ENCODE measurements at regions not wholly inside any gene's neighbourhood (a gene's known extent, or its start where the extent isn't known, plus 50 kb on each side); places are given as distances from the start of the nearest gene placed in this dataset.

DNA sequence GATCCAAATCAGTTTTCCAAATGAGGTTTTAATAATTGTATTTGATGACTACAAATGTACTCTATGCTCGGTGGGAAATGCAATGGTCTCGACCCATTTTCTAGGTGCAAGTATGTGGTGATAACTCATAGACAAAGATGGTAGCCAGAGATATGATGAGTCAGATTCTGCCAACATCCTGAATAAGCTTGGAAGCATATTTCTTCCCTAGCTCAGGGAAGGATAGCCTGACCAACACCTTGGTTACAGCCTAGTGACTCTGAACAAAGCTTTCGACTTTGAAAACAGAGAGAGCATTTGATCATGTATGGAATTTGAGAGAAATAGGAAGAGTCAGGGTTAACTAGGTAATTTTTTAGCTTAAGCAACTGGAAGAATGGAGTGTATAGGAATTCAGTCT, 128.3 kb upstream of the MYOCD start:
- DNase-seq: no peak

DNA sequence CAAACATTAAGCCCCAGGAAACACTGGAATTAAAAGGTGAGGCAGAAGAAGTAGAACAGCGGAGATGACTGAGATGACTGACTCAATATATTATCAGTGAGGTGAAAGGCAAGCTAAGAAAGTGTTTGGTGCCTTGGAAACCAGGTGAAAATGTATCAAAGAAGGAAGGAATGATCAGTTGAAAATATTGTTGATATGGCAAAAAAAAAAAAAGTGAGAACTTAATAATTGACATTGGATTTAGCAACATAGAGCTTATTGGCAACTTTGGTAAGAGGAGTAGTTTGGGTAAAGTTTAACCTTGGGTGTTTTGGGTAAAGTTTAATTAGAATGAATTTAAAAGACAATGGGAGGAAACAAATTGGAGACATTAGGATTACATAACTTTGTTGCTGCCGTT, 127.7 kb upstream of the MYOCD start:
- DNase-seq: no peak

DNA sequence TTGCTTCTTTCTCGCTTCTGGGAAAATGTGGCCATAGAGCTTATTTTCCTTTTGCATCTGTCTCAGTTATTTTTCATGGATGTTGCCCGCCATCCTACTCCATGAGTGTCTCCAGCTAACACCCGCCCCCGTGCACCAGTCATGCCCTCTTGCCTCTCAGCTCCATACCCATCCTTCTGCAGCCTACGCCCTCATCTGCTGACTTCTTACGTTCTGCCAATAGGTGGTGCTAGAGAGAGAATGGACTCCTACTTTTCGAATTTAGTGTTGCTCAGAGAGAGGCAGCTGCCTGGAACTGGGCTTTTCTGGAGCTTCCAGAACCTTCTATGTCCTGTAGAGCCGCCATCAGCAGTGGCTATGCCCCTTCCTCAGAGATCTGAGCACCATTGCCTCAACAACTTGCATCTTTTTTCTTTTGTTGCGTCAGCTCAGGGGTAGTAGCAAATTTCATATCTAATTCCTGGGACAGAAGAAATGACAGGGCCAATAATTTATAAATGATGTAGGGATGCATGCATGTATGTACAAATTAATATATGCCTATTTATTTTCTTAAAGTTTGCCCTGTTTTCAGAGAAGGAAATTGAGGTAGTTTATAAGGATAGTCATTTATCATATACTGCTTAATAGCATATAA, 119.7 kb upstream of the MYOCD start:
- peak; percentile 5 to 25 for DNase-seq

DNA sequence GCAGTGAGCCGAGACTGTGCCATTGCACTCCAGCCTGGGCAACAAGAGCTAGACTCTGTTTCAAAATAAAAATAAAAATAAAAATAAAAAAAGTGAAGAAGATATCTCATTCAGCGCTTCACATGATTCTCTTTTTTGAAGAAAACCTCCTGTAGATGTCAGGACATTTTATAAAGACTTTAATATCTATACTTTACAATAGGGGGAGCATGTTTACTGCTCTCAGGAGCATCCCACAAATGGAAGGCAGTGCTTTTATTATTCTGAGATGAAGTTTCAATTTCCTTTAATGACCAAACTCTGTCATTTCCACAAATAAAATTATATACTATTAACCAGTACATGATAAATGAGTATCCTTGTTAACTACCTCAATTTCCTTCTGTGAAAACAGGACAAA, 118.7 kb upstream of the MYOCD start:
- no peak for DNase-seq

DNA sequence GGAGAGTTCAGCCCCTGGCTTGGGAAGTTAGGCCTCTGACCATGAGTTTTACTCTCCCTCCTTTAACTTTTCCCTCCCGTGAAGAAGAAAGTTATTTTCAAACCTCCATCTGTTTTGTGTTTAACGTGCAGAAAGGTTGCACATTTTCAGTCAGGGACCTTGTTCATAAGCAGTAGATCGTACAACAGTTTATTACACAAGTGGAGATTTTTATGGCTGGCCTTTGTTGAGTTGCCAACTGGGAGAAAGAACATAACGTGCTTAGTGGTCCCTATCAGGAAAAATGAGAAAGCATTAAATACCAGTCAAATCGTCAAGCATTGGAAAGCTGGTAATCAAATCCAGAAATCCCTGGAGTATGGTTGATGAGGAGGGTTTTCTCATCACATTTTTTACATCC, 117.9 kb upstream of the MYOCD start:
- DNase-seq: no peak

DNA sequence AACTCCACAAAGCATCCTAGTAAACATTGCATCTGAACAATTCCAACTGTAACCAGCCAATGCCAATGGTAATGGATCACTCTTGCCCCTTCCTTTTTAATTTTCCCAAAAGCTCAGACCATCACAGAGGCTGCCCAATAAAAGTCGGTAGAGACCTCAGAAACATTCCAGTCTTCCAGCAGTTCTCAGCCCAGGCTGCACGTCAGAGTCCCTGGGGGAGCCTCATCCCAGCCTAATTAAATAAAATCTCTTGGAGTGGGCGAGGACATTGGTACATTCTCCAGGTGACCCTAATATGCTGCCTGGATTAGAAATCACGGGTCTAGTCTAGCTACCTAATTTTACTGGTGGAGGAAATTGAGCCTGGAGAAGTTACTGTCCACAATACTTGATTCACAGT, 117.1 kb upstream of the MYOCD start:
- no peak for DNase-seq

DNA sequence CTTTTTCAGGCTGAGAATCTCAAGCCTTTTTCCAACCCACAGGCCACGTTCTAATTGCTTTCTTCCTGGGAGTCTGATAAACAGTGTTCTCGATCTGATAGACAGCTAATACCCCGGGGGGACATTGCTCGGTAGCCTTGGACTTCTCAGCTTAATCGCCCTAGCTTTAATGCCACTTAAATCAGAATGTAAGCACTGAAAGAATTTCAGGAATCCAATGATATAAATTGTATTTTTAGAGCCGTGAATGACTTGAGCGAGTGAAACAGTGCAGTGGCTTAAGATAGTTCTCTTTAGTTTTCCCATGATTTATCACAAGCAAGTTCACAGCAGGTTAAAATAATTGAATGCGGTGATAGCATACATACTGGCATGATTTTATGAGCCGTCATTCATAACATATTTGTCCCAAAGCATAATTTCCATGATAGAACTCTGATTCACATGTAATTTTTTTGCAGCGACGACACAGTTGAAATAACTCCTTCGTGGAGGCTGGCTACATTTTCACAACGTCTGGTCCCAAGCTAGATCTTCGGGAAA, 116.1 kb upstream of the MYOCD start:
- no peak for DNase-seq

DNA sequence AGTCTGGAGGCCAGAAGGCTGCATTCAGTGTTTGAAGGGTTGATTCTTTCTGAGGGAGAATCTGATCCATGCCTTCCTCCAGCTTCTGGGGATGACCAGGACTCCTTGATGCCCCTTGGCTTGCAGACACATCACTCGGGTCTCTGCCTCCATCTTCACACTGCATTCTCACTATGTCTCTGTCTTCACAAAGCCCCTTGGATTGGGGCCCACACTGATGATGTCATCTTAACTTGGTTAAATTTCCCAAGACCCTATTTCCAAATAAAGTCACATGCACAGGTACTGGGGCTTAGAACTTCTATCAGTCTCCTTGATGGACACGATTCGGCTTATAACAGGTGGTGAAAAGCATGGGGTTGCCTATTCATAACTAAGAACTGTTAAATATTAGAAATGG, 112.1 kb upstream of the MYOCD start:
- DNase-seq: no peak

DNA sequence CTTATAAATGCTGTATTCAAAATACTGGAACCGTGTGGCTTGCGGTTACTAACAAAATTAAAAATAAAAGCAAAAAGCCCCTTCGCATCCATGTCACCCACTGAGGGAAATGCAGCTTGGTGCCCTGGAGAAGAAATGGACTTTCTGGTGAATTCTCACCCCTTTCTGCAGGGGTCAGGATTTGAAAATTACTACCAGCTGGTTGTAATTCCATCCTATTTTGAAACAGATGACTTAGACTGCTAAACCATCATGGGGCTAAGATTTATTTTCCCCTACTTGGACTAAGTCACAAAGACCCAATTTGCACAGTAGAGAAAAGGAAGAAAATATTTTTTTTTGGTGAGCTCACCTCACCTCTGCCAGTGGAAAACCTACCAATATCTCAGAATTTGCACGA, 111.4 kb upstream of the MYOCD start:
- no peak for DNase-seq

DNA sequence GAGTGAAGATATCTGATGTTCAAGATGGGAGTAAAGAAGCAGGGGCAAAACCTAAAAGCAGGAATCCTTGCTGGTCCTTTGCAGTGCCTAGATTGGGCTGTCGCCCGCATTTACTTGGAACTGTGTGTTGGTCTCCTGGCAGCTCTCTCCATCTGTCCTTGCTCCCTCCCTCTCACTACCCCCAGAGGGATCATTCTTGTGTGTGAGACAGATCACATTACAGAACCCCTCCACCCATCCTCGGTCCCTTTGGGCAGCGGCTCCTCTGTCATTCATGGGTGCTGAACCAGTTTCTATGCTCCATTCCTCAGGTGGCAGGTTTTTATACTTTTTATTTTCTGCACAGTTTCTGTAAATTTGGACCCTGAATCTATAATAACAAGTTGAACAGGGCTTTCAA, 99.4 kb upstream of the MYOCD start:
- no peak for DNase-seq

DNA sequence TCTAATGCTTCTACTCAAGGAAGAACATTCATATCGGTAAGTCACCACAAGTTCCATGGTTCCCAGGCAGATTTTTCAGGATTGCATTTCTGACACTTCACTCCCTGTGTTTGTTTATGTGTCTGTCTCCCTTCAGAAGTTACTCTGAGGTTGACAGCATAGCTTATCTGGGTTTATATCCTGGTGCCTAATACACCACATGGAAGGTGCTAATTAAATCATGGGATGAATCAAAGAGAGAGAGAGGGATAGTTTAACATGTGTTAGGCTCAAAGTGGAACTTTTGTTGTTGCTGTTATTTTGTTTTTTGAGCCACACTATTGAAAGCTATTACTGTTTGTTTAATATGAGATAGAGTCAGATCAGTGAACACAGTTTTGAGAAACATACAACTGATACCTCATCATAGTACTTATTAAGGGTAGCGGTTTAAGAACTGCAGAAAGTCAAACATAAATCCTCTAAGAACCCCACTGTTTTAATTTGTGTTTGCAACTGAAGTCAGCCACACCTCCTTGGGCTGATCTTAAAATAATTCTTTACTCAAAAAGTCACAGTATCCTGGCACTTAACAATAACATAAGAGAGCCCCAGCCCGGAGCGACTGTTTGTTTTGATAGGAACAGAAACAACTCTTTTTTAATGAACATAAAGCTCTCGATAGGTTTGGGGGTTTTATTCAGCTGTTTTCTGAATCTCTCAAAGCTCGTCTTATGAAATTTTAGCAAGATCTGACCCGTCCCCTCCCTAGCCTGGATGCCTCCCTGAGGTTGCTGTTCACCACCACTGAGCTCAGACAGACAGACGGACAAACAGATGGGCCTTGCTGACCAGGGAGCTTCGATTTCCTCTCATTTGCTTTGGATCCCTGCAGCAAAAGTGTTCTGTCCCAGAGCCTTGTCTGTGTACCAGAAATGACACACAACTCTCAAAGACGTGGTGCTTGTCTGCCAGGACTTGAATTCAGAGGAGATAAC, 98.3 kb upstream of the MYOCD start:
- DNase-seq: no peak

DNA sequence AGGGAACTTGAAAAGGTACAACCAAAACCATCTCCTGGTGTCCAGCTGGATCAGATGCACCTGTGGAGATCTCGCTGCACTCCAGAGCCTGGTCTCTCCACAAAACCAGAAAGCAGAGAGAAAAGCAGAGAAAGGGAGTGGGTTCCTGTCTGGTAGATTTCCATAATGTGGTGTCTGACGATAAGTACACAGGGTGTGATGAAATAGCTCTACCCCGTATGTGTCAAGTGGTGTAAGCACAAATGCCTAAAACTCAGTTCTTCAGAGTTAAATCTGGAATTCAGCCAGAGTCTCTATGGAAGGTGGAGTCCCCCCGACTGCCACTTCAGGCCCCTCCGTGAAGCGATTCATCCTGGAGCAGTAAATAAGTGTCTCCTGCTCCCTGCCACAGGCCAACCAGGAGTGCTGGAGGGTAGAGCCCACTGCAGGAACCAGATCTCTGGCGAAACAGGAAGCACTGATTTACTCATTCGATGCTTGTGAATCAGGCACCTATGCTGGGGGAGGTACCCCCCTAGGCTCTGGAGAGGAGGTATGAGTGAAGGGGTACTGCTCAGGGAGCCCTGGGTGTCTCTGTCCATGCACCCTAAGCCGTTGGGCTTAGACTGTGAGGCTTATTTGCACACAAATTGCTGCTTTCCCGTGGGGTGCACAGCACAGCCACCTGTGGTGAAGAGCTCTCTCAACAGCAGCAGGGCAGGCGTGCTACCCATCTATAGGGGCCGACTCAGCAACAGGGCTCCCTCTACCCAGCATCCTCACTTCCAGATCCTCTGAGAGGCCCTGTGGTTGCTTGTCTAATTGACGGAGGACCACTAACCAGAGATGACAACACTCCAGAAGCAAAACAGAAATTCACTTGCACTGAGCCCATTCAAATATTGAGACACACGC, 97.1 kb upstream of the MYOCD start:
- no peak for DNase-seq

DNA sequence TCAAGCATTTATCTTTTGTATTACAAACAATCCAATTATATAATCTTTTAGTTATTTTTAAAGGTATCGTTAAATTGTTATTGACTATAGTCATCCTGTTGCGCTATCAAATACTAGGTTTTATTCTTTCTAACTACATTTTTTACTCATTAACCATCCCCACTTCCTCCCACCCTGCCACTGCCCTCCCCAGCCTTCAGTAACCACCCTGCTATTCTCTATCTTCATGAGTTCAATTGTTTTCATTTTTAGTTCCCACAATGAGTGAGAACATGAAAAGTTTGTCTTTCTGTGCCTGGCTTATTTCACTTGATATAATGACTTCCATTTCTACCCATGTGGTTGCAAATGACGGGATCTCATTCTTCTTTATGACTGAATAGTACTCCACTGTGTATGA, 94.1 kb upstream of the MYOCD start:
- DNase-seq: no peak

DNA sequence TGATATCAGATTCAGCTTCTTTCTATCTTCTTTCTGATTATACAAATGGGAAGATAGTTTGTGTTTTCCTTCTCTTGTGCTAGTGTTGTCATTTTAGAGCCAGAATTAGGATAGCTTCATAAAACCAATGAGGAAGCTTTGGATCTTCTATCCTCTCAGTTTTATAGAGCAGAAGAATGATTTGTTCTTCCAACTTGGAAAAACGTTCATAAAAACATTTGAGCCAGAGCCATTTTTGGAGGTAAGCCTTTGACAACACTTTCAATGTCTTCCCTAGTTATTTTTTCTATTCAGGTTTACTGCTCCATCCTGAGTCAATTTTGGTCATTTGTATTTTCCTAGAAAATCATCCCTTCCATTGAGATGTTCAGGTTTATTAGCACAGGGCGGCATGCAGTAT, 91.2 kb upstream of the MYOCD start:
- DNase-seq: no peak

DNA sequence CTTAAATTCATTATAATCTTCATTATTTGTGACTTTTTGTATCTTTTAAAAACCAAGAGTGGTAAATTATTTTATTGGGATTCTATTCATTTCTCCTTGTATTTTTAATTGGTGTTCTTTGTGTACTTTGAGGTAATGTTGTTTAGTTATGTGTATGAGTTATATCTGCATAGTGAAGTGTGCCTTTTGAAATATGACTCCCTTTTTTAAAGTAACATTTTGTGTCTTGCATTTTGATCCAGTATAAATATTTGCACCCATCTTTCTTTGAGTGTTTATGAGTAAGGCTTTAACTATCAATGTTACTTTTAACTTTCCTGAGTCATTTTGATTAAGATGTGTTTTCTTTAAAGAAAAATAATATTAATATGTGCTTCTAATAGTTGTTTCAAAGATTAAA, 90.0 kb upstream of the MYOCD start:
- no peak for DNase-seq

DNA sequence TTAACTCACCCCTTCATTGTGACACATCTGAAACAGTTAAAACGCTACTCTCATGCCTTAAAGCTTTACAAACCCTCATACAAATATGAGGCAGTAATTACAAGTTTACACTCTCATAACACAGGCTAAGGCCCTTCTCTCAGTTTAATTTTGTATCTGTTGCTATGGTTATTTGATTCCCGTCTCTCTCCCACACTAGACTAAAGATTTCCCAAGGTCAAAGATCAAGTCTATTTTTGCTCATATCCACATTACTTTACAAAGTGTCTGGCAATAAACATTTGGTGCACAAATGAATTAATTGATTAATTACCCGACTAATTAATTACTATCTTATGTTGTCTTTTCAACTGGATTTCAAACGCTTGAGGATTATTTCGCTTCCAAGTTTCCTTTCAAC, 86.4 kb upstream of the MYOCD start:
- DNase-seq: no peak

DNA sequence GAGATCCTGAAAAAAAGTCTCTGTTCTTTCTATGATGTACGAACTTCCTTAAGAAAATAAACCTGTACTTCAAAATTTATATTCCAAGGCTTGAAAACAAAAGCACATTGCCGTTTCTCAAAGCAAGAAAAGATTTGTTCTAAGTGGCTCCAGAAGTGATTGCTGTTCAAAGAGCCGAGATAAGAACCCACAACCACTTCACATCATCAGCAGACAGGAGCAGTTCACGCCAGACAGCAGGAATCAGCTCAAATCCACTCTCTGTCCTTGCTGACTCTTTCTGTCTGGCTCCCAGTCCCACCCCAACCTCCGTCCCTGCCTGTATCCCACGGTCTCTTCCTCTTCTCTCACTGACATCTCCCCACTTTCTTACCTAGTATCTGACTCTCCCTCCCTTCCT, 85.0 kb upstream of the MYOCD start:
- no peak for DNase-seq

DNA sequence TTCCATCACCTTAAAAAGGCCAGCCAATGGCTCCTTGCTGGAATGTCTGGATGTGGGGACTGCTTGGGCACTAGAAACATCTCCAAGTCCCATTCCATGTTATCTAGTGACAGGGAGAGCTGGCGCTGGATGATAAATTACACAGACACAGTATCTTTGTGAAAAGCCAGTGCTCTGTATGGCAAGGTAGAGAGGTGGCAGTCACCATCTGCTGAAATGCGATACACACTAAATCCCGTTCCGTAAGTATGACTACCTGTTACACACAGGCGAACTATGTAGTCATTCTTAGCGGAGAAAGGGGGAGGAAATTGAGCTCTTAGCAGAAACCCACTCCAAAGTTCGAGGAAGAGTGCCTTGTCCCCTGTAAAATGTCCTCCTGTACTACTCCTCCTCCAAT, 81.0 kb upstream of the MYOCD start:
- DNase-seq: no peak

DNA sequence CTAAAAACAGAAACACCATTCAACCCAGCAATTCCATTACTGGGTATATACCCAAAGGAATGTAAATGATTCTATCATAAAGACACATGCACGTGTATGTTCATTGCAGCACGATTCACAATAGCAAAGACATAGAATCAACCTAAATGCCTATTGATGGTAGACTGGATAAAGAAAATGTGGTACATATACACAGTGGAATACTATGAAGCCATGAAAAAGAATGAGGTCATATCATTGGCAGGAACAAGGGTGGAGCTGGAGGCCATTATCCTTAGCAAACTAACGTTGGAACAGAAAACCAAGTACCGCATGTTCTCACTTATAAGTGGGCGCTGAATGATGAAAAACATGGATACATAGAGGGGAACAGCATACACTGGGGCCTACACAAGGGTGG, 77.2 kb upstream of the MYOCD start:
- no peak for DNase-seq

DNA sequence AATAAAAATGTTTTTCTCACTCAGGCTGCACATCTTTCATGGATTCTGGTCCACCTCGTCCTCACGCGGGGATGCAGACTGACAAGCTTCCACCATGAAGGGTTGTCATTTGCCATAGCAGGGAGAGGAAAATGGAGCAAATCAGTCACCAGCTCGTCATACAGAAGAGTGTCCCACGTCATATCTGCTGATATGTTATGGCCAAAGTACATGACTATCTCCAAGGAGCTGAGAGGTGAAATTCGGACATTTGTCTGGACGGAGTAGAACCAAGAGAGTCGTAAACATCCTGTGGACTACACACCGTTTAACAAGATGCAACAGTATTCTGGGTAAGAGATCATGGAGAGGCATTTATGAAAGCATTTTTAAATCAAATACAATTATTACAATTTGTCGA, 75.3 kb upstream of the MYOCD start:
- DNase-seq: no peak

DNA sequence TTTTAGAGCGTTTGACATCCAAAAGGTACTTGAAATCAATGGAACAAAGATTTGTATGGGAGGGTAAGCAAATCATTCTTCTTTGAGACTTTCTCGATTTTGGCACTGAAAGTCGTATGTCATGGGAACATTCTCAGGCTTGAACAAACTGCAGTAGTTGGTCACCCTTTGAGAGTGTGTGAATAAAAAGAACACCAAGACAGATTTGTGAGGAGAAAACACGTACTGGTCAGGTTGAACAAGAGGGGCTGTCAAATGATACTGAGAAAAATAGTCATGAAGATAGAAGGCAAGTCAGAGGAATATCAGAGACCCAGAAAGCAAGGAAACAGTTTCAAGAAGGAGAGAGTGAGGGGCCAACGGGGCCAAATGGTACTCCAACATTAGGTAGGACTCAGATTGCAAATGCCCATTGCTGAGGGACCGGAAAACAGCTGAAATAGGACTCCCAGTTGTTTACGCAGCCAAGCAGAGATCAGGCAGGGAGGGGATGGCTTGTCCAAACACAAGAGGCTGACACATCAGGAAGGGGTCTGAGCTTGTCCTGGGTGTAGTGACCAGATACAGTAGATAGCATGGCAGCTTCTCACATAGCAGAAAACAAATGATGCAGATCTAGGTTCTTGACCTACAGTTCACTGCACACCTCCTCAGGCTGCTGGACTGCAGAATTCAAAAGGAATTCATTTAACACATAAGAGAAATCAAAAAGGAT, 74.5 kb upstream of the MYOCD start:
- DNase-seq: no peak

DNA sequence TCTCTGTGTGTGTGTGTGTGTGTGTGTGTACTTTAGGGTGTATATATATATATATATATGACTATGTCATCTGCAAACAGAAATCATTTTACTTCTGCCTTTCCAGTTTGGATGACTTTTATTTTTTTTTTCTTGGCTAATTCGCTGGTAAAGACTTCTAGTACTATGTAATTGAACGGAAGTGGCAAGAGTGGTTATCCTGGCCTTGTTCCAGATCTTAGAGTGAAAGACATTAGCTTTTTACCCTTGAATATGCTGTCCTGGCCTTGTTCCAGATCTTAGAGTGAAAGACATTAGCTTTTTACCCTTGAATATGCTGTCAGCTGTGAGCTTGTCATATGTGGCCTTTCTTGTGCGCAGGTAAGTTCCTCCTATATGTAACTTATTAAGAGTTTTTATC, 72.7 kb upstream of the MYOCD start:
- no peak for DNase-seq

DNA sequence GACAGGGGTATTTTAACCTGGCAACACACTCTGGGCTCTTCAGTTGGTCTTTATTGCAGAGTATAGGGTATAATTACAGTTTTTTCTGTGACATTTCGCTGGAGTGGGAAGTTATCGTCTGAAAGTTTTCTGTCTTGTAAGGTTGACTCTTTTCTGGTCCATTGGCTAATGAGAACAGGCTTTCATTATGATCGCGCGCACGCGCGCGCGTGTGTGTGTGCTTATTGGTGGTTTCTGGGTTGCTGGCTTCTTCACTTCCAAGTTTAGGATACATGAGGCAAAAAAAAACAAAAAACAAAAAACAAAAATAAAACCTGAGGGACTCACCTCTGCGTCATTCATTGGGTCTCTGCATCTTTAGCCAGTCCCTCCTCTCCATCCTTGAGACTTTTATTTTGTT, 68.7 kb upstream of the MYOCD start:
- DNase-seq: no peak
